Activated CD8-positive, alpha-beta memory T cell treated with anti-CD3 and anti-CD28 coated beads for 36 hours (primary cell): ENCODE measurements at regions not wholly inside any gene's neighbourhood (a gene's known extent, or its start where the extent isn't known, plus 50 kb on each side); places are given as distances from the start of the nearest gene placed in this dataset.

Experiments used
- CTCF ChIA-PET: fragments of 350-600 bp; sonication (Branson Sonifier 250); formaldehyde crosslinking; loops from one replicate; lab custom pipeline; 2021; ENCODE audit warnings: antibody characterized with exemption; lab: Charles Lee
- POLR2A ChIA-PET: fragments of 350-600 bp; sonication (Branson Sonifier 250); formaldehyde crosslinking; loops from one replicate; lab custom pipeline; 2021; ENCODE audit warnings: antibody characterized with exemption; lab: Charles Lee

DNA sequence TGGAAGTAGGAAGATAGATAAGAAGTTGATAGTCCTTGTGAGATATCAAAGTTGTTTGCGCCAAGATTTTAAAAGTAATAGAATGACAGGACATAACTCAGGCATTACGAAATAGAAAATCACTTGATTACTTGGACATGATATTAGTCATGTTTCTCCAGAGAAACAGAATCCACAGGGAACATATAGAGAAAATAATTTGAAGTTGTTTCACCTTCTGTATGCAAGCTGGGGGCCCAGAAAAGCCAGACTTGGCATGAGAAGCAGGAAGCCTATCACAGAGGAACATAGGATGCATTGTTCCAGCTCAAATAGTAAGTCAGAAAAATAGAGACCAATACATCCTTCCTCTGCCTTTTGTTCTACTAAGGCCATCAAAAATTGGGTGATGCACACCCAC is 715.9 kb downstream of the TECRL start:
- CTCF ChIA-PET, result no interaction called here
- POLR2A ChIA-PET, result no interaction called here

DNA sequence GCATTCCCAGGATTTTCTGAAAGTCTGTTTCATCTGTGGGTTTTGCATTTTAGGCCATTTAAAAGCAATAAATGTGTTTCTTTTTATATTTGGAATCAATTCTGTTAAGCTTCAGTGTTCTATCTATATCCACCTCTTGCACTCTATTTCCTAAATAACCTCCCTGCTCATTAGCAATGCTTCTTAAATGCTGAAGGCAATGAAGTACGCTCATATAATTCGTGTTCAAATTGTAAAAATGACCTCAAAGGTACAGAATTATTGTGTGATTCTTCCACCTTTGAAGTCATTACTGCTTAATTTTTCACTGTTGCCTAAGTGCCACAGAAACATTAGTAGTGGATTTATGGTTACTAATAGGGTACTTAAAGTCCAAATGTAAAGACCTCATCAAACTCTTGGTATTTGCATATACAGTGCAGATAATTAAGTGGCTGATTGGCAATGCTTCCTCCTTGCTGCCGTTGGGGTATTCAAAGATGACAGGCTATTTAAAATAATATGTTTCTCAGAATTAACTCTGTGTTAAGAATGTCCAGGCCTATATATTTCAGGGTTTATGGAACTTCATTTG is 730.8 kb downstream of the TECRL start:
- ChIA-PET POLR2A (no interaction called here), CTCF (no interaction called here)

DNA sequence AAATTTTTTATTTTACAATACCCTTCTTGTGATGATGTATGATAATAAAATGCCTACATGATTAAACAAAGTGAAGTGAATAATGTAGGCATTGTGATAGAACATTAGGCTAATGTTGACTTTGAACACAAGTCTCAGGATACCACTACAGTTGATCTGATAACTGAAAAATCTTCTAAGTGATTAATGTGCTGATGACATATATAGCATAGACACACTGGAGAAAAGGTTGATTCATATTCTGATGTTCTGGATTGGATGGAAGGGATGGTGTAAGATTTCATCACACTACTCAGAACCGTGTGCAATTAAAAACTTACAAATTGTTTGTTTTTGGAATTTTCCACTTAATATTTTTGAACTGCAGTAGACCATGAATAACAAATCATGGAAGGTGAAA is 738.5 kb downstream of the TECRL start:
- POLR2A ChIA-PET, result no interaction called here
- CTCF ChIA-PET, result no interaction called here

DNA sequence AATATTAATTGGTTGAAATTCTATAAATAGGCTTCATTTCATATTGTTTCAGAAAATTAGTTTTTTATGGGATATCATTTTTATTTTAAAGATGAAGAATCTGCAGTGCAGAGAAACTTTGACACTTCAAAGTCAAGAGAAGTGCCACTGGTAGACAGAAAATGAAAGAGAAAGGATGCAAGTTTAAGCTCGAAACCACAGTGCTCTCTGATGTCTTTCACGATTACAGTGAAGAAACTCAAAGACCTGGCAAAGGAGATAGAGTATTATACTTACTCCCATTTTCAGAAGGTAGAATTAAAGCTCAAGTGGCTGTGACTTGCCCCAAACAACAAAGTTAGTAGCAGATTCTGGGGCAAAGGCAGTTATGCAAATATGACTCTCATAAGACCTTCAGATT is 745.4 kb downstream of the TECRL start:
- ChIA-PET CTCF (no interaction called here), POLR2A (no interaction called here)

DNA sequence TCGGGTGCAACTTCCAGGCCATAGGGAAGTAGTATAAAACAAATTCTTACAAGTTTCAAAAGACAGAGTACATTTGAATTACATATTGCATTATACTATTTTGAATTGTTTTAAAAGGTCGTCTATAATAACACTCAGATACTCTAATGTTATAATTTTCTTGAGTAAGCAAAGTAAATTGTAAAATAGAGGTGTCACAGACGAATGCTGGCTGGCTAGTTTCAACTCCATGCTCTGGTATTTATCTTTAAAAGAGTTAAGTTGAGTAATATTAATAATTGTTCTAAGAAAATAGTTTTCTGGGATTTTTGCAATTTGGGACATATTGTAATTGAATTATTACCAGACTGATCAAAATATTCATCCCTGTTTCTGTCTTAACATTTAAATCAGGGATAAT is 764.9 kb downstream of the TECRL start:
- ChIA-PET POLR2A (no interaction called here), CTCF (no interaction called here)

DNA sequence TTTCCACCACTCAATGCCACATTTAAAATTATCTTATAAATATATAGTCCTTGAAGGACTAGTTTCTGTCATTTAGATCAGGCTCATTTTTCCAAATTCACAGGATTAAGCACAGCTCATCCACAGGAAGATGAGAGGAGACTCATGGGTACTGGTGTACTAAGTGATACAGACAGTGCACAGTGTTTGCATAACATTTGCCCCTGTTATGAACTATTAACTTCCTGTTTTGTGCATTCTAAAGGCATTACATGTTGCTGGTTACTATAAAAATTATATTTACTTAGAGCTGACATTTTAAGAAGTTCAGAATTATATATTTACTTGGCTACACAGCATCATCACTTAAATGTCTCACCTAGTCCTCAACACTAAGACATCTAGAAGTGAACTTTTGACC is 772.0 kb downstream of the TECRL start:
- POLR2A ChIA-PET, result no interaction called here
- CTCF ChIA-PET, result no interaction called here

DNA sequence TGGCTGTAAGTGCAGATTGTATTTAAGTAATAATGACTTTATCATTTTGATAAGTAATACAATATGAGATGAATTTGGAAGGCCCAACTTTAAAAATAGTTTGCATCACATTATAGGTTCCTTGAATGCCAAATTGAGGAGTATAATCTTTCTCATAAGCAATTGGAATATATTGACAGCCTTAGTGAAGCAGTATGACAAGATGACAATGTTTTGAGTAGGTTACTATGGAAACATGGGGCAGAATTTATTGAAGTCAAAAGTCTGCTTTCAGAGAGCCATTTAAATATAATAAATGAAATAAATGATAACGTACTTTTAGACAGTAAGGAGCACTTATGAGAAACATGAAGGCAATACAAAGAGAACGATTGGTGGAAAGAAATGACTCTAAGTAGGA is 776.4 kb downstream of the TECRL start:
- CTCF ChIA-PET, result no interaction called here
- POLR2A ChIA-PET, result no interaction called here

DNA sequence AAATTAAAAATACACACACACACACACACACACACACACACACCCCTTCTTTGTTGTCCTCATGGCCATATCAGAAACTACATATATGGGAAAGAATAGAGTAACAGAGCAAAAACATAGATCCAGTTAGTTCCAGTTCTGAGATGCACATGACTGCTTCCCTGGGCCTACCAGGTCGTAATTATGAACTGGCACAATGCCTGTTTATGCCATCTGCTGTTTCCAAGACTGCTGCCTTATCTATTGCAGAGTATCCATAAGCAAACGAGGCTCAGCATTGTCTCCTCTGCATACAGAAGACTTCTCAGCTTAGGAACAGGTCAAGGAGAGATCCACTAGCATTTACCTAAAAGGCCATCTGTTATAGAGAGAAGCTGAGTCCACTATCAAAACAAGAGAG is 789.0 kb downstream of the TECRL start:
- ChIA-PET POLR2A (no interaction called here), CTCF (no interaction called here)

DNA sequence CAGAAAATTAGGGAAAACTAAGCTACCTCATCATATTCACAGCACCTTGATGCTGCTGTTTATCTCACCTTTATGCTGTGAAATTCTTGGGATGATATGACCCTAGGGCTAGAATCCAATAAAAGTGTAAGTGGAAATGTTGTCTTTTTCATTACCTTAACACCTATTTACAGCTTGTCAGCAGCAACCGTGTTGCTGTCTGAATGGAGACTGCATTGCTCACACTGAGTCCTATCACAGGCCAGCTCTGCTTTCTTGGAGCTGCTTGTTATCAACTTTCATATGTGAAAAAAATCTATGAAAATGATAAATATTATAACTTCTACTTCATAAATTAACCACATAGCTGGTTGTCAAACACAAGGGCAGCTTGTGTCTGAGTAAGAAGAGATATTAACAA is 789.5 kb downstream of the TECRL start:
- ChIA-PET CTCF (no interaction called here), POLR2A (no interaction called here)

DNA sequence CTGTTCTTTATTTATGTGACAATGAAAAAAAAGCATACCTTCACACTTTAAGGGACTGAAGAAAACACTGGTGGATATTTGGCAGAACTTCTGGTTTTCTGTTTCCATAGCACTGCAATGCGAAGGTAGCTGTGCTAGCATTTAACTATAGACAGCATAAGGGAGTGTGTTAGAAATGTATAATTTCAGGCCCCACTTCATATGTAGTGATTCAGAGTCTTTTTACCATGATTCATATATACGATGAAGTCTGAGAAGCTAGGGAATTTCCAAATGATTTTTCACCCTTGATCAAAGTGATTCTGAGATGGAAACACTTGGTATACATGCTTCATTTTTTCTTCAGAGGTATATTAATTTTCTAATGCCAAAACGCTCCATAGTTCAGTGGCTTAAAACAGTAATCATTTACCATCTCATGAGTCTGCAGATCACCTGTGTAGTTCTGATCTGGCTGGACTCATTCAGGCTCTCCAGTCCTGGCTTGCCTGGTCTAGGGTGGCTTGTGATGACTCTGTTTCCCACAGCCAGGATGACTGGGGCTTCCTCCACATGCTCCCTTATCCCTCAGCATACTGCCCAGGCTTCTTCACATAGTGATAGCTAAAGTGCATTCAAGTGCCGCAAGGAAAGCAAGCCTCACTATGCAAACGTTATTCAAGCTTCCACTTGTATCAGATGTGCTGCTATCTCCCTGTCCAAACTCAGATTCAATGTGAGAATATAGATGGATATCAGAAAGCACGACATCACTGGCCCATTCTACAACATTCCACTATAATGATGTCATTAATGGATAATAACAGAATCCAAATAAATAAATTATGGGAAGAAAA is 790.1 kb downstream of the TECRL start:
- ChIA-PET CTCF (no interaction called here), POLR2A (no interaction called here)

DNA sequence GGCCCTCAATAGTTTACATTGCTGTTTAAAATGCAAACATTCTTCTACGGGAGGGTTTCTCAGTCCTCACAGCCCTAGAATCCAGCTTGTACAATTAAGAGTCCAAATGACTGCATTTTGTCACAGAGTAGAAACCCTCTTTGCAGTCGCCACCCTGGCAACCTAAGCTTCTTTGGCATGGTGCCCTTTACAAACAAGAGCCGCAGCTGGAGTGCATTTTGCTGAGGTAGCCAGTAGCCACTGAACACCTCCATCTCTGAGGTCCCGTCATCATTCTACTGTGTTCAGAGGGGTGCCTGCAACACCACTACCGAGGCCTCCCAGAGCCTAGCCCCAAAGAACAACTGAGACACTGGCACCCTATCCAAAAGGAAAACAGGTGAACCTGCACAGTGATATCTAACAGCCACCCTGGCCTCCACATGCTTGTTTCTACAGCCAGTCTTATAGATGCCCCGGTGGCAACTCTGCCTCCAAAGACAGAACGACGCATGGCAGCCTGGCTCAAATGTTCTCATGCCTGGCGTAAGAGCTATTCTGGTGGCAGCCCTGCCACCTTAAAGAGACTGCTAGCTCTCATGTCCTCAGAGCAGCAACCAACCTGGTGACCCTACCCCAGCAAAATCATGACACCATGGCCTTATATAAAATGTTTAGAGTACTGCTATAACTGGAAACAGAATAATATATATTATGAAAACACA is 801.9 kb downstream of the TECRL start:
- CTCF ChIA-PET, result no interaction called here
- POLR2A ChIA-PET, result no interaction called here

DNA sequence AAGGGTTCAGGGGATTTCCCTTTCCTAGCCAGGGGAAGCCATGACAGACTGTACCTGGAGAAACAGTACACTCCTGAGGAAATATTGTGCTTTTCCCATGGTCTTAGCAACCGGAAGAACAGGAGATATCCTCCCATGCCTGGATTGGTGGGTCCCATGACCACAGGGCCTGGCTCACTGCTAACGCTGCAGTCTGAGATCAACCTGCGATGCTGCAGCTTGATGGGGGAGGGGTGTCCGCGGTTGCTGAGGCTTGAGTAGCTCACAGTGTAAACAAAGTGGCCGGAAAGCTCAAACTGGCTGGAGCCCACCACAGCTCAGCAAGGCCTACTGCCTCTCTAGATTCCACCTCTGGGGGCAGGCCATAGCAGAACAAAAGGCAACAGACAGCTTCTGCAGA is 819.5 kb downstream of the TECRL start:
- POLR2A ChIA-PET, result no interaction called here
- CTCF ChIA-PET, result no interaction called here

DNA sequence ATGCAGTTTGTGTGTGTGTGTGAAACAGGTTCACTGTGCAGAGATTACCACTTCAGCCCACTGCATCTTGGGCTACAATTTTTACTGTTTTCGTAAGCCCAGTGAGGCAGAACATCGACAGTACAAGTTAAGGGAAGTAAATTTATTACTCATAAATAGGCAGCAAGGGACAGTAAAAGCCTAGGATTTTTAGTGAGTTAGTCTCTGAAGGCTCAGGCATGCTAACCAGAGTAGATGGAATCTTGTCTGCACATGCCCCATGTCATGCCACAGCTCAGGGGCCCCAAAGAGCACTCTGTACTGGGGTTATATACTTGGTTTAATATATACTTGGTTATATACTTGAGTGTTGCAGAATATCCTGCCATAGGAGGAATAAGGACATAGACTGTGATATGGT is 825.7 kb downstream of the TECRL start:
- ChIA-PET POLR2A (no interaction called here), CTCF (no interaction called here)

DNA sequence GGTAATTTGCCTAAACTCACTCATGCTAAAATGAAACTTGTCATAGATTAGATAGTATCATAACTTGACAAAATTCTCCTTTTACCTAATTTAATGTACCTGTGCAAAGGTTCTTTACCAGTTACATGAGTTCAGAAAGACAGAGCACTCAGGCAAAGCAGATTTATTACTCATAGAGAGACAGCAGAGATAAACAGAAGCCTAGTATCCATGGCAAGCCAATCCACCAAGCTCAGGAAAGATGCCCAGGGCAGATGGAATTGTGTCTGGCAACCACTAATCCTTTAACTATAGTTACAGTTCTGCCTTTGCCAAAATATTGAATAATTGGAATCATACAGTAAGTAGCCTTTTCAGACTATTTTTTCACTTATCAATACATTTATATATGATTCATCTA is 826.2 kb downstream of the TECRL start:
- POLR2A ChIA-PET, result no interaction called here
- CTCF ChIA-PET, result no interaction called here

DNA sequence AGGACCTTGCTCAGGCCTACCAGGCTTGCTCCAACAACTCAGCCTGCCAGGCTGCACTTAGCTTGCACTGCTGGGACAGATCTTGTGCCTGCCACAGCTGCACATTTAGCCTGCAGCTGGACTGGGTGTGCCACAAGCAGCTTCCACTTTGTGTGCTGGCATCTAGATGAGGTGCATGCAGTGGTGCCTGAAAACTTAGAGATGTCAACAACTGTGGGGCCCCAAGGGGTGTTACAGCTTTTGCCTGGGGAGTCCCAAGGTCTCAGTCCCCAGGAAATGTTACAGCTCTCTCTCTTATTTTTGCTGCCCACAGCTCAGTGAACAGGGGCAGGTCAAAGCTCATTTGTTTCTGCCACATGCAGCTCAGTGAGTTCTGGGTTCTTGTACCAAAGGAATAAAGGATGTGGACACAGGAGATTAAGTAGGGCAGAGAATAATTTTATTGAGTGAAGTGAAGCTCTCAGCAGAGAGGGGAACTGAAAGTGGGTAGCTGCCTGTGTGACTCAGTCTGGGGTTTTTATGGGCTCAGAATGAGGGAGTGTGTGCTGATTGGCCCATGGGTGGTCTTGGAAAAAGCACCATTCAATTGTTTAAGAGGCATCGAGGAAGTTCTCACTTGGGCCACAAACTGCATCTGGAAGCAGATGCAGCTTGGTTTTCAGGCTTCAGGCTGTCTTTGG is 828.3 kb downstream of the TECRL start:
- ChIA-PET POLR2A (no interaction called here), CTCF (no interaction called here)

DNA sequence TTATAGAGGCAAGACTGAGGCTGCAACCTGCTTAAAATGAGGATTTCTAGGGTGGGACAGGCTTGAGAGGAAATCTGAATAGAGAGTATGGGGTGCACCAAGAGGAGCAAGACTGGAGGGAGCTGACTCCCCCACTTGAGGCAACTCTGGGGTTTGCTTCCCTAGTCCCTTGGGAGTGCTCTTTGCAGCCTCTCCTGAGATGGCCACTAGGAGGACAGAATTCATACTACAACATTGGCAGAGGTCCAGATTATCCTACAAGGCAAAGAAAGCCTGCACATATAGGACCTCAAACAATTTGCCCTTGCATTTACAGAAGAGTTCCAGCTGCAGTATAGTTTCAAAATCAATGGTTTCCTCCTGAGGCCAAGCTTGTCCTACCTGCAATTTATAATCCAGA is 830.9 kb downstream of the TECRL start:
- ChIA-PET CTCF (no interaction called here), POLR2A (no interaction called here)

DNA sequence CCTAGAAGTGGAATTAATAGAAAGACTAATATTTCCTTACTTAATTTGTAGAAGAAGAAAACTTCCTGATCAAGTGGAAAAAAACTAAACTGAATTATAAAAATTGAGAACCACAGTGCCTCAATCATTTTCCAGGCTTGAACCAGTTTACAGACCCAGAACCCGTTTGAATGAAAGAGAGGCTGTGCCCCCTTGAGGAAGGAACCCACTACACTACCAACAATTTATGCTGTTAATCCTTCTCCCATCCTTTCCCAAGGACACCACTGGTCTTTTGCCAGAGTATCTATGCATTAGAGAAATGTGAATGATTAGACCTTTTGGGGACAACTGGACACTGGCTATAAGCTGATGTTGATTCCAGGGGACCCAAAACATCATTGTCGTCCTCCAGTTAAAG is 842.6 kb downstream of the TECRL start:
- CTCF ChIA-PET, result no interaction called here

DNA sequence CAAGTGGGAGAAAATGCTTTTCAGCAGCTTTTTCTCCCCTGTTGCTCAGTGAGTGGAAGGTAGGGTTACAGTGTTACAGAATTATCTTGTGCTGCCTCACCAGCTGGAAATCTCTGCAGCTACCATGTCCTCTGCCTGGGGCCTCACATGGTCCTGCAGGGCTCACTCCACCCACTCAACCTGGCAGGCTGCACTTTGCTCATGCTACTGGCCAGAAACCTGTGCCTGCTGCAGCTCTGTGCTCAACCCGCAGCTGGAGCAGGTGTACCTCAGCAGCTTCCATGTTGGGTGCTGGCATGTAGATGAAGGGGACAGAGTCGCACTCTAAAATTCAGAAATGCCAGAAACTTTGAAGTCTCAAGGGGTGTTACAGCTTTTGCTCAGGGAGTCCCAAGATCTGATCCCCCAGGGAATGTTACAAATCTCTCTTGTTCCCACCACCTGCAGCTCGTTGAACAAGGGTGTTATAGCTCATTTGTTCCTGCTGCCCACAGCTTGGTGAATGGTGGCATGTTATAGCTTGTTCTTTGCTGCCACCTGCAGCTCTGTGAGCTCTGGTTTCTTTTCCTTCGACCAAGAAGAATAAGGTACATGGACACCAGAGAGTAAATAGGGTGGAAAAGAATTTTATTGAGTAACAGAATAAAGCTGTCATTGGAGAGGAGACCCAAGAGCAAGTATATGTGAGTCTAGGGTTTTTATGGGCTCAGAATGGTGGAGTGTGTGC is 845.8 kb downstream of the TECRL start:
- POLR2A ChIA-PET, result no interaction called here
- CTCF ChIA-PET, result interaction anchor here (0.5 kb wide), 1 partner anchor 759 kb away, joined by 4 read pairs; no protein-coding TSS in a partner anchor

More for the DNA sequence above, 842.6 kb downstream of the TECRL start:
- POLR2A ChIA-PET, result no interaction called here

DNA sequence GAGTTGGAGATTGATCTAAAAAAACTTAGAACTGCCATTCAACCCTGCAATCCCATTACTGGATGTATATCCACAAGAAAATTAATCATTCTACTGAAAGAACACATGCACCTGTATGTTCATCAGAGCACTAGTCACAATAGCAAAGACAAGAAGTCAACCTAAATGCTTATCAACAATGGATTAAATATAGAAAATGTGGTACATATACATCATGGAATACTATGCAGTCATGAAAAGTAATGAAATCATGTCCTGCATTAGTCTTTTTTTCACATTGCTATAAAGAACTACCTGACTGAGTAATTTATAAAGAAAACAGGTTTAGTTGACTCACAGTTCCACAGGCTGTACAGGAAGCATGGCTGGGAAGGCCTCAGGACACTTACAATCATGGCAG is 850.5 kb downstream of the TECRL start:
- POLR2A ChIA-PET, result no interaction called here
- CTCF ChIA-PET, result no interaction called here

DNA sequence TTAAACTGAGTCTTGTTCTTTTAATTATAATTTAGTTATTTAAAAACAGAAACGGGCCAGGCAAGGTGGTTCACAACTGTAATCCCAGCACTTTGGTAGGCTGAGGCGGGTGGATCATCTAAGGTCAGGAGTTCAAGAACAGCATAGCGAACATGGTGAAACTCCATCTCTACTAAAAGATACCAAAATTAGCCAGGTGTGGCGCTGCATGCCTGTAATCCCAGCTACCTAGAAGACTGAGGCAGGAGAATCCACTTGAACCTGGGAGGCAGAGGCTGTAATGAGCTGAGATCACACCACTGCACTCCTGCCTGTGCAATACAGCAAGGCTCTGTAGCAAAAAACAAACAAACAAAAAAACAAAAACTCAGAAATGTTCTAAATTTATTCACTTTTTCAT is 852.9 kb downstream of the TECRL start:
- CTCF ChIA-PET, result no interaction called here

More for the DNA sequence above, 852.9 kb downstream of the TECRL start:
- POLR2A ChIA-PET, result no interaction called here
